Fibroblast of lung (primary cell): ENCODE measurements at regions not wholly inside any gene's neighbourhood (a gene's known extent, or its start where the extent isn't known, plus 50 kb on each side); places are given as distances from the start of the nearest gene placed in this dataset.

Source experiments
- DNase-seq, 2 donors: peaks; one replicate each; pipeline versions ENCODE4 v3.0.0 to v3.0.0-alpha.2; 2010; ENCODE audit warnings: low read depth in 2 of 2
- H2AFZ ChIP-seq: 2 replicates; pipeline ENCODE4 v1.5.1; 2012; ENCODE audit warnings: low read length, control low read depth, inconsistent platforms
- H3K27ac ChIP-seq: 2 replicates; pipeline ENCODE4 v1.5.1; 2011; ENCODE audit warnings: low read length, control low read depth; ENCODE audit not compliant: insufficient read depth
- H3K27me3 ChIP-seq: 2 replicates; pipeline ENCODE4 v1.5.1; 2011; ENCODE audit warnings: mild to moderate bottlenecking, low read length; ENCODE audit not compliant: control insufficient read depth, insufficient read depth
- H3K36me3 ChIP-seq: 2 replicates; pipeline ENCODE4 v1.5.1; 2011; ENCODE audit warnings: low read length; ENCODE audit not compliant: control insufficient read depth, insufficient read depth
- H3K4me1 ChIP-seq: 2 replicates; pipeline ENCODE4 v1.5.1; 2011; ENCODE audit warnings: low read length; ENCODE audit not compliant: control insufficient read depth, insufficient read depth; ENCODE audit errors: extremely low read depth
- H3K4me2 ChIP-seq: 2 replicates; pipeline ENCODE4 v1.5.1; 2011; ENCODE audit warnings: low read length, control low read depth; ENCODE audit not compliant: insufficient read depth; ENCODE audit errors: extremely low read depth
- H3K4me3 ChIP-seq, 4 experiments: fragments of 200-600 bp in 1 of 4; sonication (generic) in 1 of 4; replicated peaks in 1 of 4; 2 replicates each; pipeline ENCODE4 v1.5.1; 2011 to 2016; ENCODE audit warnings: low read length in 4 of 4, low read depth in 3 of 4, mild to moderate bottlenecking in 3 of 4, control low read depth in 2 of 4, inconsistent platforms in 1 of 4, mixed read lengths in 1 of 4; ENCODE audit not compliant: insufficient read depth in 1 of 4; ENCODE audit errors: control extremely low read depth in 1 of 4
- H3K79me2 ChIP-seq: 2 replicates; pipeline ENCODE4 v1.5.1; 2012; ENCODE audit warnings: mild to moderate bottlenecking, low read length, inconsistent platforms; ENCODE audit not compliant: control insufficient read depth, insufficient read depth
- H3K9ac ChIP-seq: 2 replicates; pipeline ENCODE4 v1.5.1; 2011; ENCODE audit warnings: mild to moderate bottlenecking, low read length, control low read depth; ENCODE audit not compliant: insufficient read depth
- H3K9me3 ChIP-seq: 2 replicates; pipeline ENCODE4 v1.5.1; 2012; ENCODE audit warnings: low read depth, low read length; ENCODE audit not compliant: control insufficient read depth, insufficient read depth
- H4K20me1 ChIP-seq: 2 replicates; pipeline ENCODE4 v1.5.1; 2011; ENCODE audit warnings: low read length; ENCODE audit not compliant: control insufficient read depth, insufficient read depth; ENCODE audit errors: extremely low read depth
- CTCF ChIP-seq, 2 donors: IDR thresholded peaks in 1 of 2; conservative IDR thresholded peaks in 1 of 2; 1 replicate in 1 of 2; 2 replicates in 1 of 2; pipeline ENCODE4 v1.5.1; 2011 to 2012; ENCODE audit warnings: low read length in 2 of 2, control low read depth in 1 of 2, inconsistent platforms in 1 of 2, low read depth in 1 of 2, mild to moderate bottlenecking in 1 of 2
- EZH2 ChIP-seq: IDR thresholded peaks from 2 replicates; pipeline ENCODE4 v1.5.1; 2012; ENCODE audit warnings: low read length, control low read depth, mild to moderate bottlenecking; ENCODE audit errors: missing control alignments

GRCh38 chr13:61670384-61671161 is 254.9 kb upstream of the PCDH20 start:
- H3K9me3 ChIP-seq, result no peaks in the 10 kb centered on the region
- H3K27ac ChIP-seq, result no peak overlapping the region
- H3K79me2 ChIP-seq, result no peaks in the 10 kb centered on the region
- no peak for DNase-seq
- no peak overlapping the region for H2AFZ ChIP-seq
- no peaks in the 10 kb centered on the region for H4K20me1 ChIP-seq
- TF ChIP-seq EZH2 (no peak), CTCF (conservative IDR thresholded peaks at IDR 0.05 in 1 of 2, IDR thresholded peaks at IDR 0.05 in 1 of 2; ENCODE audit: low read depth in 1 of 2, low read length in 2 of 2) (no peak)
- H3K4me2 ChIP-seq, result no peak overlapping the region
- H3K27me3 ChIP-seq, result no peaks in the 10 kb centered on the region
- H3K36me3 ChIP-seq, result no peaks in the 10 kb centered on the region
- no peak overlapping the region for H3K9ac ChIP-seq
- no peaks in the 10 kb centered on the region for H3K4me1 ChIP-seq
- no peak overlapping the region for H3K4me3 ChIP-seq

GRCh38 chr13:61664801-61665705 is 249.4 kb upstream of the PCDH20 start:
- no peak overlapping the region for H2AFZ ChIP-seq
- DNase-seq, result peak in 1 of 2 donors; percentile 56

More at GRCh38 chr13:61664801-61665705, 249.4 kb upstream of the PCDH20 start:
- H3K4me2 ChIP-seq, result no peak overlapping the region
- no peak overlapping the region for H3K27ac ChIP-seq
- H3K36me3 ChIP-seq, result no peaks in the 10 kb centered on the region
- no peaks in the 10 kb centered on the region for H4K20me1 ChIP-seq
- H3K4me1 ChIP-seq, result no peaks in the 10 kb centered on the region
- H3K79me2 ChIP-seq, result no peaks in the 10 kb centered on the region
- H3K4me3 ChIP-seq, result no peak overlapping the region
- no peaks in the 10 kb centered on the region for H3K9me3 ChIP-seq
- TF ChIP-seq CTCF (conservative IDR thresholded peaks at IDR 0.05 in 1 of 2, IDR thresholded peaks at IDR 0.05 in 1 of 2; ENCODE audit: low read depth in 1 of 2, low read length in 2 of 2) (no peak), EZH2 (no peak)
- no peaks in the 10 kb centered on the region for H3K27me3 ChIP-seq
- H3K9ac ChIP-seq, result no peak overlapping the region
